ENCODE measurements at regions not wholly inside any gene's neighbourhood (a gene's known extent, or its start where the extent isn't known, plus 50 kb on each side); places are given as distances from the start of the nearest gene placed in this dataset.

DNA sequence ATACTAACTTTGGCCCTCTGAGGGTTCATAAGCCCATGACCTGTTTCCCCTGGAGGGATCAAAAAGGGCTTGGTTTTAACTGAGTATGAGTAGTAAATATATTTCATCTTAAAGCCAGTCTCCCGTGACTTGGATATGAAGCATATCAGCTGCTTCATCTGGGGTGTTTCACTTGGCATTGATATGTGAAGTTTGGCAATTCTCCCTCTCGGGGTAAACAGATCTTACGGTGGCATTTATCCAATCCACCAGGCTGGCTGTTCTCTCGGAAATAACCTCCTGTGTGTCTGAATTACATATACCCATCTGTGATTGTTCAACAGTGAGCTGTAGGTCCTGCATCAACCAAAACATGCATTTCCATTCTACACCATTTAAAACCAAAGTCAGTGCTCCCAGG is 130.7 kb downstream of the ADAM29 start:
- 83 to 87% methylated on average over 4 of the region's 4 CpGs for WGBS, 2 donors
- no peak for DNase-seq
- H3K27me3 ChIP-seq, result no peaks in the 10 kb centered on the region
- no peak overlapping the region for H3K27ac ChIP-seq
- intact Hi-C loops (cut with DNase I), result no loop called here
- no peaks in the 10 kb centered on the region for H3K9me3 ChIP-seq
- no peak overlapping the region for H3K4me3 ChIP-seq (replicated peaks in 1 of 3)
- TF ChIP-seq, protein P1, sequence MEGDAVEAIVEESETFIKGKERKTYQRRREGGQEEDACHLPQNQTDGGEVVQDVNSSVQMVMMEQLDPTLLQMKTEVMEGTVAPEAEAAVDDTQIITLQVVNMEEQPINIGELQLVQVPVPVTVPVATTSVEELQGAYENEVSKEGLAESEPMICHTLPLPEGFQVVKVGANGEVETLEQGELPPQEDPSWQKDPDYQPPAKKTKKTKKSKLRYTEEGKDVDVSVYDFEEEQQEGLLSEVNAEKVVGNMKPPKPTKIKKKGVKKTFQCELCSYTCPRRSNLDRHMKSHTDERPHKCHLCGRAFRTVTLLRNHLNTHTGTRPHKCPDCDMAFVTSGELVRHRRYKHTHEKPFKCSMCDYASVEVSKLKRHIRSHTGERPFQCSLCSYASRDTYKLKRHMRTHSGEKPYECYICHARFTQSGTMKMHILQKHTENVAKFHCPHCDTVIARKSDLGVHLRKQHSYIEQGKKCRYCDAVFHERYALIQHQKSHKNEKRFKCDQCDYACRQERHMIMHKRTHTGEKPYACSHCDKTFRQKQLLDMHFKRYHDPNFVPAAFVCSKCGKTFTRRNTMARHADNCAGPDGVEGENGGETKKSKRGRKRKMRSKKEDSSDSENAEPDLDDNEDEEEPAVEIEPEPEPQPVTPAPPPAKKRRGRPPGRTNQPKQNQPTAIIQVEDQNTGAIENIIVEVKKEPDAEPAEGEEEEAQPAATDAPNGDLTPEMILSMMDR (IDR thresholded peaks at IDR 0.05), result no peak
- no peak for TF ChIP-seq POLR2A (IDR thresholded peaks at IDR 0.05)
- no peaks in the 10 kb centered on the region for H3K36me3 ChIP-seq
- H3K4me1 ChIP-seq, result no peaks in the 10 kb centered on the region

DNA sequence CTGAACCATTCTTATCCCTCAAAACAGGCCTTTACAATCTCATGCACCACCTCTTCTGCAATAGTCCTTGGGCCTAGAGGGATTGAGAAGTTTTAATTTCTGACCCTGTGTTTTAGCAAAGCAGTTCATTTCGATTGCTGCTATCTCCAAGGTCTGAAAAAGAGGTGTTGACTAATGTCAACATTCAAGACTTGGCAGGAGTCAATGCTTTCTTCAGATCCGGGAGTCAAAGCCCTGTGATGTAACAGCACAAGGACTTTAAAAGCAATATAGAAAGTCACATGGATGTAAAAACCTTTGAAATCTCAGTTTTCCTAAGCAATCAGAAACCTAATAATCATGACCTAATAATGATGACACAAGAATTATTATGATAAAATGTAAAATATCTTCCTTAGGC is 133.8 kb downstream of the ADAM29 start:
- intact Hi-C loops (cut with DNase I), result no loop called here
- Histone ChIP-seq H3K36me3 (no peaks in the 10 kb centered on the region), H3K9me3 (no peaks in the 10 kb centered on the region), H3K27me3 (no peaks in the 10 kb centered on the region), H3K27ac (no peak overlapping the region), H3K4me1 (no peaks in the 10 kb centered on the region), H3K4me3 (replicated peaks in 1 of 3) (no peak overlapping the region)
- TF ChIP-seq, protein P1 (IDR thresholded peaks at IDR 0.05), result no peak
- no peak for TF ChIP-seq POLR2A (IDR thresholded peaks at IDR 0.05)
- DNase-seq, result no peak
- WGBS, 2 donors, result 34 to 35% methylated on average over 2 of the region's 2 CpGs

DNA sequence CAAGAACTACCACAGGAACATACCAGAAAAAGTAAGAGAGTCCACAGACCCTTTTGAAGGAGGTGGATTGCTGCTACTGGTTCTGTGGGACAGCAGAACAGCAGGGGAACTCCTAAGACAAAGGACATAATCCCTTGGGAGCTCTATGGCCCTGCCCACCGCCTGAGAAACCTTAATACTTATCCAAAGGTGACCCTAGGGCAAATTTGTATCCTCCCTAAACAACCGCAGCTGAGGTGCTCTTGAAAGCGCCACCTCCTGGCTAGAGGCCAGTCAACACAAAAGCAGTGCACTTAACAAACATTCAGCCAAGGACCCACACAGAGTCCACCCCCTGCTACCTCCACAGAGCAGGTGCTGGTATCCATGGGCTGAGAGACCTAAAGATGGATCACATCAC is 136.8 kb downstream of the ADAM29 start:
- Histone ChIP-seq H3K27ac (no peak overlapping the region), H3K4me3 (replicated peaks in 1 of 3) (no peak overlapping the region), H3K9me3 (no peaks in the 10 kb centered on the region), H3K36me3 (no peaks in the 10 kb centered on the region), H3K27me3 (no peaks in the 10 kb centered on the region), H3K4me1 (no peaks in the 10 kb centered on the region)
- intact Hi-C loops (cut with DNase I), result no loop called here
- DNase-seq, result no peak
- 28 to 33% methylated on average over 3 of the region's 3 CpGs for WGBS, 2 donors
- TF ChIP-seq, protein P1 (IDR thresholded peaks at IDR 0.05), result no peak
- no peak for TF ChIP-seq POLR2A (IDR thresholded peaks at IDR 0.05)

DNA sequence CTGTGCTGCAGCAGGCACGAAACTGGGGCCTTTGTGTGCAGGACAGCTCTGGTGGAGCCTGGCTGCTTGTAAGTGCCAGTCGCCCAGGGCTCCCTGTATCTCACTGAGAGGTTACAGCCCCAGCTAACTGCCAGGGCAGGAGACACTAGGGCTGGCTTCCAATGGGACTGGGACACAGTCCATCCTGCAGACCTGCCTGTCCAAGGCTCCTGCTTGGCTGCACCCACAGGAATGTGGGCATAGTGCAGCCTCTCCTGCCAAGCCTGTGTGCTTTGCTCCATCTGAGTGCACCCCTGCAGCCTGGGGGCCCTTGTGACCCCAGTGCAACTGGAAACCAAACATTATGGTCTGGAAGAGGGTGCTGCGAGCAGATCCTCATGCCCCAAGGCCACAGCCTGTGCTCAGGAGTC is 144.0 kb downstream of the ADAM29 start:
- no peak overlapping the region for H3K4me3 ChIP-seq (replicated peaks in 1 of 3)
- no peak overlapping the region for H3K27ac ChIP-seq
- no peaks in the 10 kb centered on the region for H3K36me3 ChIP-seq
- H3K4me1 ChIP-seq, result no peaks in the 10 kb centered on the region
- no peak for DNase-seq
- intact Hi-C loops (cut with DNase I), result no loop called here
- no peaks in the 10 kb centered on the region for H3K27me3 ChIP-seq
- no peak for TF ChIP-seq POLR2A (IDR thresholded peaks at IDR 0.05)
- TF ChIP-seq, protein P1 (IDR thresholded peaks at IDR 0.05), result no peak
- WGBS, 2 donors, result 37 to 87% methylated on average over 2 to 3 of the region's 3 CpGs
- H3K9me3 ChIP-seq, result no peaks in the 10 kb centered on the region

DNA sequence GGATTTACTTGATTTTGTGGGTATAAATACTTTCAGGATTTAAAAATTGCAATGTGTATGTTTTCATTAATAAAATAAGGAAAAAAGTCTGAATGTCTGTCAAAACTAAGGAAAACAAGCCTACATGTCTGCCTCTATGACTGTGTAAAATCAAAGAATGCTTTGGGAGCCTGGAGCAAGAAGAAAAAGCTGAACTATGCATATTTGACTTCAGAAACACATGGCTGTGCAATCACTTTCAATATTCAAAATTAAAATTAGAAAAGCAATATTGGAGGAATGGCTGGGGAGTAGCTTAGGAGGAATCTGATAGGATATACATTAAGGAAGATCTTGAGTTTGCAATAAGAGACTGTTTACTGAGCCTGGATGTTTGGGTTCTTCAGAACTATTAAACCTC is 147.1 kb downstream of the ADAM29 start:
- no peak overlapping the region for H3K4me3 ChIP-seq (replicated peaks in 1 of 3)
- DNase-seq, result no peak
- no peaks in the 10 kb centered on the region for H3K4me1 ChIP-seq
- H3K36me3 ChIP-seq, result no peaks in the 10 kb centered on the region
- no peak overlapping the region for H3K27ac ChIP-seq
- TF ChIP-seq, protein P1 (IDR thresholded peaks at IDR 0.05), result no peak
- no peak for TF ChIP-seq POLR2A (IDR thresholded peaks at IDR 0.05)
- no peaks in the 10 kb centered on the region for H3K27me3 ChIP-seq
- H3K9me3 ChIP-seq, result no peaks in the 10 kb centered on the region
- intact Hi-C loops (cut with DNase I), result no loop called here

All from thyroid gland (tissue), 4 donors.